GM19328 (cell line): ENCODE measurements at regions not wholly inside any gene's neighbourhood (a gene's known extent, or its start where the extent isn't known, plus 50 kb on each side); places are given as distances from the start of the nearest gene placed in this dataset.
"Not testable (repeated sequence)": the region's sequence is repeated elsewhere in the genome, so short reads cannot be mapped to it uniquely, and the experiment has no call there.

Source experiments
- ATAC-seq: cut with Tn5 transposase; IDR thresholded peaks from one replicate; pipeline ENCODE4 v1.9.1; 2021; ENCODE audit warnings: mild to moderate bottlenecking, moderate library complexity; ENCODE audit not compliant: unreplicated experiment

DNA sequence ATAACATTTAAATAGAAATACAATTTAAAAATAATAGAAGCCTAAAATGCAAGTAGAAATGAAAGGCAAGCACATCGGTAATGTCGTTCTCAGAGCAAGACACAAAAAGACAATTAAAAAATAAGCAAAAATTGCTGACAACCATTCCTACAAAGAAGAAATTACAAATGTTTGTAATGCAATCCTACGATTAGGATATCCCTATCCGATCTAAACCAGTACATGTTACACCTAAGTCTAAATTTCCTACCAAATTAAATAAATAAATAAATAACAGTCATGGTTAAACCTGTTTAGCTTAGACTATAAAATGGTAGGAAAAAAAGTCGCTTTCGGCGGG is 90.0 kb downstream of the ANXA2R start:
- no peak for ATAC-seq

DNA sequence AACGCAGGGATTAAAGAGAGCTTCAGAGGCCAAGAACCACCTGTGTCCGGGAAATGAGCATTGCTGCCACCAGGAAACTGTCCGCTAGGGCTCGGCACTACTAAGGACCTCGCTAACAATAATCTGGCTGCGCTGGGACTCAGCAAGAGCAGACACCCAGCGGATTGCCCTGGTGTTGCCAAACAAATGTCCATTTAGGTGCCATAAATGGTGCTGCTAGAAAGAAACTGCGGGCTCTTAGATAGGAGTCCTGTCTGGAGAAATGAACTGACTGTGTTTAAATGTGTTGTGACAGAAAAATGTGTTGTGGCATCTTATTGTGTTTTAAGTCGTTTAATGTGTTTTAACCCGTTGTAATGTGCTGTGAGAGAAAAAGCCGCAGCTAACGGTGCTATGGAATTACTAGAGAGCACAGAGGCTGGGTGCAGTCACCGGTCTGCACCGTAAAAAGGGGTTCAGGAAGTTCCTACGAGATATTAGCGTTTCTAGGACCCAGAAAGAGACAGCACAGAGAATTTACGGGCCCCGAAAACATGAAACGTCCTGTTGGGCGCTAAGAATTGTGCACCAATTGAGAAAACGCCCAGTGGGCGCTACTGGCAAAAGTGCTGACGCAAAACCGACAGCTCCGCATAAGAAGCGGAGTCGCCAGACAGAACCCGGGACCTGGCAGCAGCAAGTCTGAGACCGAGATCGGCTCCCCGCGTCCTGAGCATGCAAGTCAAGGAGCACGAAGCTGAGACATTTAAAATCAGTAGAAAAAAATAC is 90.6 kb downstream of the ANXA2R start:
- peak; percentile 53 for ATAC-seq

DNA sequence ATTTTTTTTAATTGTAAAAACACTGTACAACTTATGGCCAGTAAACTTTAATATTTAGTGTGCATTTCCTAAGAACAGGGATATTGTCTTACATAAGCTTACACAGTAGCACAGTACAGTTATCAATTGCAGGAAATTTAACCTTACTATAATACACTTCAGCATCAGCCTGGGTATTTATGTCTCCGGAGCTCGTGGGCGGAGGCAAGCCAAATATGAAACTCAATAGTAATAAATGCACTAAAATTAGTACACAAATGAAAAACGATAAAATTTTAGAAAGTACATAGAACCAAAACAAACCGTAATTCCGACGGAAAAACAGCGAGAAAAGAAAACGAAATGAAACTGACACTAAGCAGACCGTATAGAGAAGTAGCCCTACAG is 91.2 kb downstream of the ANXA2R start:
- ATAC-seq: no peak

DNA sequence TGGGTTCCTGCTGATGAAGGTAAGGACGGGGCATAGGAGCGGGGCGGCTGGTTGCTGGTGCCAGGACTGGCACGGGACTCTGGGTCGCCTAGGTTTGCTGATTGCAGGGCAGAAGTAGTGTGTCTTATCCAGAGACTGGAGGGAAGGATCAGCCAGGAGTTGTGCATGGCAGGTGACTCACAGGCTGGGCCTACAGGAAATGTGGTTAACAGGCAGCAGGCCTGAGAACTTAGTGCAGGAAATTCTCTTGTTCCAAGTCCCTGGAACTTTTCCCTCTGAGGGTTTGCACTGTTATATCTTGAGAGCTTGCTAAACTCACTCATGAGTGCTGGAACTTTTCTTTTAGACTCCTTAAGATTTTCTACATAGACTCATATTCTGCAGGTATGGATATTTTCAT is 95.1 kb downstream of the ANXA2R start:
- no peak for ATAC-seq

DNA sequence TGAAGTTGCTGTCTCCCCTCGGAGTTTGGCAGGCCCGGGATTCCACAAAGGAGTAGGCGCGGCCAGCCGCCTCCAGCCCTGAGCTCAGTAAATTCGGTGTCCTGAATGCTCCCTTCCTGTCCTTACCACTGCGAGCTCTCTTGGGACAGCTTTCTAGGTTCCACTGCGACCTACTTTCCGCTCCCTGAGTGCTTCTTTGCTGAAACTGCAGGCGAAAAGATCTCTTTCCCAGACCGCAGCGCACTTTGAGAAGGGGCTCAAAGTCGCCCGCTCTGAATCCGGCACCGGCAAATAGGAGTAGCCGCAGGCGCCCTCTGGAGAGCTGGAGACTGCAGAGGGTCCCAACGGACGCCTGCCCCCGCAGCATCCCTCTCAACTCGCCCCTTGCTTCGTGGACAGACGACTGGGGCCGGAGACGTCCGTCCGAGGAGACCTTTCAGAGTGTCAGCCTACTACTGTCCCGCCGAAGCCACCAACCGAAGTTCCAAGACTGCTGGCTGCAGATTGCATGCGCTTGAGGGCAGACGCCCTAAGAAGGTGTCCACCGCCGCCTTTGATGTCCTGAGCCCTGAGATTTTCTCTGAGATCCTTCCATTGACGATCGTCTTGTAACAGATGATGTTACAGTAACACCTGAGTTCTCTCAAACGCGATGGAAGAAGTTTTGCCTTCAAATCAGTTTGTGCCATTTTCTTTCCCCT is 96.0 kb downstream of the ANXA2R start:
- no peak for ATAC-seq

DNA sequence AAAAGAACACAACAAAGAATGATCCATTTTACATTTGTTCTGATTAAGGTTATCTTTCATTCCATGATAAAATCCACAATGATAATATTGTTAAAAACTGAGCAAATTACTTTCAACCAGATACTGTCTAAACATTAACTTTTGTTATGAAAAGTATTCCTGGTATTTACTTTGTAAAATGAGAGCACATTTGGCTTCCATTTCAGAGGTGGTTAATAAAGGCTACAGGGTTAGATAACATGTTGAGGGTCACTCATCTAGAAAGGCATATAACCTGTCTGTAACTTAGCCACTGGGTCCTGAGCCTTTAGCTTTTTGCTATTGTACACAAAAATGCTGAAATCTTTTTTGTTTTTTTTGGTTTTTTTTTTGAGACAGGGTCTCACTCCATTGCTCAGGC is 99.3 kb downstream of the ANXA2R start:
- no peak for ATAC-seq

DNA sequence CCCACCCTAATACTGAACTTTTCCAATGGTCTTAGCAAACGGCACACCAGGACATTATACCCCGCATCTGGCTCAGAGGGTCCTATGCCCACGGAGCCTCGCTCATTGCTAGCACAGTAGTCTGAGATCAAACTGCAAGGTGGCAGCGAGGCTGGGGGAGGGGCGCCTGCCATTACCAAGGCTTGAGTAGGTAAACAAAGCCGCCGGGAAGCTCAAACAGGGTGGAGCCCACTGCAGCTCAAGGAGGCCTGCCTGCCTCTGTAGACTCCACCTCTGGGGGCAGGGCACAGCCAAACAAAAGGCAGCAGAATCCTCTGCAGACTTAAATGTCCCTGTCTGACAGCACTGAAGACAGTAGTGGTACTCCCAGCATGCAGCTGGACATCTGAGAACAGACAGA is 108.1 kb downstream of the ANXA2R start:
- ATAC-seq: not testable (repeated sequence)

DNA sequence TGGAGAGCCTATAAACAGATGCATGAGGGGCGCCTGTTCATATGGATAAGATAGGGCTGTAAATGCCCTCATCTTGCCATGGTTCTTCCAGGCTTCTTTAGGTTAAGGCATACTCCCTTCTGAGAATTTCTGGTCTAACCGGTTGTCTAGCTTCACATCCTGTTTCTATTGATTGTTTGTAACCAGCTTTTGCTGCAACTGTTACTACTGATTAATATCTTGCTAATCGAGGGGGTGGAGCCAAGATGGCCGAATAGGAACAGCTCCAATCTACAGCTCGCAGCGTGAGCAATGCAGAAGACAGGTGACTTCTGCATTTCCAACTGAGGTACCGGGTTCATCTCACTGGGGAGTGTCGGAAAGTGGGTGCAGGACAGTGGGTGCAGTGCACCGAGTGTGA is 108.7 kb downstream of the ANXA2R start:
- not testable (repeated sequence) for ATAC-seq

DNA sequence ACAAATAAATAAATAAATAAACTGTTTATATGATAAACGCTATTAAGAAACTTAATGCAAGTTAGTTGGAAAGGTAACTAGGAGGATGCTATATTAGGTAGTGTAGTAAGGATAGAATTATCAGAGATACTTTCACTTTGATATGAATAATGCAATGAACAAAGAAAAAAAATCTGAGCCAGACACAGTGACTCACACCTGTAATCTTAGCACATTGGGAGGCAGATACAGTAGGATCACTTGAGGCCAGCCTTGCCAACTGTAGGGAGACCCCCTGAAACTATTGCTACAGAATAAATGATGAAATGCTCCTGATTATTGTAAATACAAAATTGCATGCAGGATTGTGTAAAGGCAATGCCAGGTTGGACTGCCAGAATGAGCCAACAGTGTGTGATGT is 109.2 kb downstream of the ANXA2R start:
- no peak for ATAC-seq

DNA sequence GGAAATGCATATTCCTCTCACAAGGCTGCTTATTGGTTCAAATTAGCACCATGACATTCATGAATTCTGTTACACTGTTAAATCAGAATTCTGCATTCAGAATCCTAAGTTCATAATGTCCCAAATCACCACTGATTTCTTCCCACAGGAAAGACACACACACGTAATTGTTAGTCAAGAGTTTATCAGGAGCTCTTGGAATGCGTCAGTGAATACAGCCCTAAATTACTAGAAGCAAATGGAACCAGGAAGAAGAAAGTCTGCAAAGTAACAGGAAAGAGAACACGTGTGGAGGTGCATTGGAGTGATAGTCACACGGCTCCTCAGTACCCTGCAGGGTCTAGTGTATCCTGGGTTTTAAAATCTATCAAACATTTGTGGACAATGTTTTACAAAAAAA is 110.2 kb downstream of the ANXA2R start:
- ATAC-seq: no peak

DNA sequence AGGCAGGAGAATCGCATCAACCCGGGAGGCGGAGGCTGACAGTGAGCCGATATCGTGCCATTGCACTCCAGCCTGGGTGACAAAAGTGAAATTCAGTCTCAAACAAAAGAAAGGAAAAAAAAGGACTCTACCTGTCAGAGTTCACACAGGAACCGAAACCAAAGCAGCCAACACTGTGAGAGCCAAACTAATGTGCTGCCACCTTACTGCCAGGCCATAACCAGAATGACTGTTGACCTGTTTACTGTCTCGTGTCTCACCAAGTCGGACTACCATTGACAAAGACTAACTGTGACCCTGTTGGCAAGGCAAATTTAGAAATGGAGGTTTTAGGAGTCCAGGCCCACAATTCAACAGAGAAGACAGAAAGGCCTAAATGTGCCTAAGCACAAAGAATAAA is 112.4 kb downstream of the ANXA2R start:
- no peak for ATAC-seq

DNA sequence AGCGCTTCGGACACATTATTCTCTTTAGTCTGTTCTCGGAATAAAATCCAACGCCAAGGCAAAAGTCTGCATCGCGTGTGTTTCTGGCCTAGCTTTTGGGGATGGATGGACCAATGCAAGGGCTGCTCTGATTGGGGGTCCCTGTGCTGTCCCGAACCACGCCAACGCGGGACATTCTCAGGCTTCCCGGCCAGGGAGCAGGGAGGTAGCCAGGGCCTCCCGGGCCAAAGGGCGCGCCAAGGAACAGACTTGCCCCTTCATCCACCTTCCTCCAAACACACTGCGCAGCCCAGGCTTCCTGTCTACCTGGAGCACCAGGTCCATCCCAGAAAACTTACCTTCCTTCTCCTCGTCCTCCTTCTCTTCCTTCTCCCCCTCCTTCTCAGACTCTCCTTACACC is 113.0 kb upstream of the SELENOP start:
- no peak for ATAC-seq

DNA sequence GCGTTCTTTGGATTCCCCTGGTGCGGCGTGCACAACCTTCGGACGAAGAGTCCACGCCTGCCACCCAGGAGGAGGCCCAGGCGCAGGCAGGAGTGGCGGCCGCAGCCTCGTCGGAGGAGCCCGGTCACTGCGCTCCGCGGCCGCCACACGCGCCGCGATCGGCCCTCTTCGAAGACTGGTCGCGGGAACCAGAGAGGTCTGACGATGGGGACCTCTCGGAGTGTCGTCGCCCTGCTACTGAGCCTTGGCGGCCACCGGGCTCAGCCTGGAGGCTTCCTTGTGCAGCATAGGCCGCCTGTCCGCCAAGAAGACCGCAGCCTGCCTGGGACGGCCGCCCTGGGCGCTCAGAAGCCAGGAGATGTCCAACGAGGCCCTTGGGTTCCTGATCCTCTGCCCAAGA is 112.5 kb upstream of the SELENOP start:
- ATAC-seq: no peak

DNA sequence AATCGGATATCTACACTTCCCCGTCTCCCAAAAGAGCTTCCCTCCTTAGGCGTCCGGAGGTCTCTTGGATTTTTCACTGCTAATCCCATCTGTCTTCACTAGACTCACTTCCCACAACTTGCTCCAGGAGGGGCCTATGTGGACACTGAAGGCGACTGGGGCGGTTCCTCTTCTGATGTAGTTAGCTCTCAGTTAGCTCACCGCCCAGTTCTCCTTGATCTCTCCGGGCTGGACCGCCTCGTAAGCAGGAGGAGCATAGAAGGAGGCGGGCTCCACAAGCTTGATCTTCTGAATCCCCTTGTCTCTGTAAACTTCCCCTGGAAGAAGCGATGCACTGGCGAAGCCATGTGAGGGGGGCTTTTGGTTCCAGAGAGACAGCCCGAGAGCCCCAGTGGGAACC is 112.0 kb upstream of the SELENOP start:
- no peak for ATAC-seq

DNA sequence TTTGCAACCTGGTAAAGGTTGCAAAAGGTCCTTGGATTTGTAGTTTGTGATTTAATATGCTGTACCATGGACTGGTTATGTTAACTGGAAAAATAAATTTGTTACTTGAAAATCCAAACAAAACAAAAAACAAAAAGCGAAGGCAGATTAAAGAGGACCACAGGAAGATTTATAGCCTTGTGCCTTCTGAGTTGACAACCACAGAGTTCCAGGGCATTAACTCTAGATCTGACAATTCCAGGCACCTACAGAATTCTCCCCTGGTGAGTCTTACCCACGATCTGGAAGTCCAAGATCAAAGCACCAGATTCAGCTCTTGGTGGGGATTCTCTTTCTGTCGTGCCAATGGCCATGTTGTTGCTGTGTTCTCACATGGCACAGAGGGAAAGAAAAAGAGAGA is 107.9 kb upstream of the SELENOP start:
- ATAC-seq: no peak

DNA sequence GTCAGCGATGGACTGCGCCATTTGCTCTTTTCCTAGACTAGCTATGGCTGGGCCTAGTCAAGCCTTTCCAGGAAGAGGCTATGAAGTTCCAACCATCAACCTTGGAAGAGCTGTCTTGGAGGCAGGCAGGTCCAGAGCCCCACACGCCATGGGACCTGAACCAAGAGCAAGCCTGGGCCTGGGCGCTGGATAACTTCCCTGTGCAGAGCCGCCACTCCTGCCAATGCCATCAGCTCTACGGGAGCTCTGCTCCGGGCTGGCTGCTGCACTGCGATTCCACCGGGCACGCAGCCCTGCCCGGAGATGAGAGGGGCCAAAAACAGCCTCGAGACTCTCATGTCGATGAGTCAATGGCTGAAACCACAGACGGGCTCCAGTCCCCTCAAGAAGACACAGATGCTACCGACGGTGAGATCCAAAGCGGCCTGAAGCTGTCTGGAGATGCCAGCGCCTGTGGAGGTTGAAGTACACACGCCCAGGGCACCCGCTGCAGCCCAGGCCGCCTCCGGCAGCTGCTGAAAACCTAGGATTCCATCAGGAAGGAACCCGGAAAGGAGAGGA is 103.7 kb upstream of the SELENOP start:
- ATAC-seq: no peak

DNA sequence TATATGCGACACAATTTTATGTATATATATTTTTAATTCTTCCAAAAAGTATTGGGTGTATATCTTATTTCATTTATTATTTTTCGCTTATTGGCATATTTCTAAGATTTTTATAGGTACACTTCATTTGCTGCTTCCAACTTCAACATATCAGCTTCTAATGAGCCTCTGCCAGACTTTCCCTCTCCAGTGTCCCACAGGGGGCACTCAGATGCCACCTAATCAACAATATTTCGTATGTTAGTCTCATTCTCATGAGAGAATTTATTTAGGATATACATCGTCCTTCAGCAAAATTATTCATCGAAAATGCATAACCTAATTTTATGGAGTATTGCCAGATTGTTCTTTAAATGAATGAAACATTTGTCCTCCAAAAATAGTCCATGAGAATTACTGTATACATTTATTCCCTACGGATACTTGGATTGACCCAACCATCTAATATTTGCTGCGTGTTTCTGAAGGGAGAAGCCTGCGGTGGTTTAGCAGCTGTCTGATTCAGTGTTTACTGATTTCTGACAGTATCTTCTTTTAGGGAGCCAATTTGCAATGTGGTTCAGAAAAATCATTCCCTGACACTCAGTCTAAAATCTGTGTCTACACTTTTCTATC is 100.6 kb upstream of the SELENOP start:
- ATAC-seq: no peak

DNA sequence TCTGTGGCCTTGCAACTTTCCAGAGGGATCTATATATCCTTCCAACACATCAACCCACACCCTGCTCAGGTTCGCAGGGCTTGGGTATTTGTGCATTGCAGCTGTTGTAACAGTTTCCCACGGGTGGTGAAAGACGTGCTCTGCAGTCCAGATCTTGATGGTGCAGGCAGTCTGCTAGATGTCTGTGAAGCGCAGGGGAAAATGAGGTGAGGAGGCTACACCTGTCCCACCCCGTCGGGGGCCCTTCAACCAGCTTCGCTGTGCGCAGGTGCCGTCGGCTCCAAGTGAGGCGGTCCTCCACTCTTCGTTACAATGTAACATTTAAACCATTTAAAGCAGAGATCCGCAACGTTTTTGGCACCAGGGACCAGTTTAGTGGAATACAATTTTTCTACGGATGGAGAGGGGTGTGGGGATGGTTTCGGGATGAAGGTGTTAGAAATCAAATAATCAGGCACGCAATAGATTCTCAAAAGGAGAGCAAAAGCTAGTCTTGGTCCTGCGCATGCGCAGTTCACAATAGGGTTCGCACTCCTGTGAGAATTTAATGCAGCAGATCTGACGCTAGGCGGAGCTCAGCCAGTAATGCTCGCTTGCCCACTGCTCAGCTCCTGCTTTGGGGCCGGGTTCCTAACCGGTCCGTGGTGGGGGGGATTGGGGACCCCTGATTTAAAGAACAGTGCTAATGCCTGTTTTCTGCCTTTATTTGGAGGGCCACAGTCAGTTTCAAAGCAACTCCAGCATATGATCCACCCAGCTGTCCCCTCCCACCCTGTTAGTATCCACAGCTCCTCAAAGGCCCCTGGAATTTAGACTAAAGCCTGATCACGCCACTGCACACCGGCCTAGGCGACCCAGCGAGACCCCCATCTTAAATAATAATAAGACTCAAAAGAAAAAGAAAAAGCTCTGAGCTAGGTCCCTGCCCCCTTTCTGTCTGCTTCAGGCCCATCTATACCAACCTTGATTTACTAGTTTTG is 97.1 kb upstream of the SELENOP start:
- ATAC-seq: peak; percentile 86

DNA sequence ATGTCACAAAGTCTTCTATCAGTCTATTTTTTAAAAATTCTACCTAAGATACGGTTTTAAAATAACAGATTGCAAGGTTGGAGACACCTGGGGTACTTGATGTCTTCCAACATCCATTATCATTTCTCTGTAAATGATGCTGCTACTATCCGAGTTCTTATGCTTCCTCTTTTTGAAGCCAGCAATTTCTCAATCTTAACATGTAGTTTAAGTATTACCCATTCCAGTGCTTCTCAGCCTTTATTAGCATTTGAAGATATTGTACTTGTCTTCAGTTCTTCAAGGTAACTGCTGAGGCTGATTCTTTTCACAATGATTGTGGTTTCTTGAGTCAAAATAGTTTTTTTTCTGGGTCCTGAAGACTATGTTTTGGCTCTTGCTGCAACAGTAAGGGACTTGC is 96.4 kb upstream of the SELENOP start:
- no peak for ATAC-seq

DNA sequence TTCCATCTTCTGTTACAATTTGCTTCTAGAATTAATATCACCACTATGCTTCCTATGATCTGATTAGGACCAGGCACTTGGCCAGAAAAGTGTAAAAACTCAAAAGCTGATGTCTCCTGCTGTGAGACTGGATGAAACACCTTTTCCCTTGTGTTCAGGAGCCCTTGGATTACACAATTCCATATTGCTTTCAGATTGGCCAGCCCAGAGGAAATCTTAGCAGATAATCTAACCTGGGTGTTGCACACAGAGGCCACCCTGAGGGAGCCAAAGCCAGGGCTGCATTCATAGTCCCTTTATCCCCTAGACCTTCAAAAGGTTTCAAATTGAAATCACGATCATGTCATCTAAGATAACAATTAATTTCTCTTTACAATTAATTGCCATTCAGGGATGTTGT is 94.1 kb upstream of the SELENOP start:
- no peak for ATAC-seq

DNA sequence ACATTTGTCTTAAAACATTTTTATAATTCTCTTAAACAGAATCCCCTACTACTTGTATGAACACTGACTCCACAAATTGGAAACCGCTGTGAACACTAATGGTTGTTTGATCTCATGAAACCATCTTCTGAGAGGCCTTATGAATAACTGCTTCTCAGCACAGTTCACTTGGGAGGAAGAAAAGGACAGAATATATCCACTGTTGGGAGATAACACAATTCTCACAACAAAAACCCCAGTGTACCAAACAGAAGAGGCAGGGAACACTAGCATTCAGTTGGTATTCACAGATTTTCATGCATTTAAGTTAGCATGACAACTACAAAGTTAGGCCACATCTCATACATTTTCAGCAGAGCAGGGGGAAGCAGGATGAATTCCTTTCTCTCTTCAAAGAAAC is 89.0 kb upstream of the SELENOP start:
- ATAC-seq: no peak
